GM23338 (cell line): ENCODE measurements at regions not wholly inside any gene's neighbourhood (a gene's known extent, or its start where the extent isn't known, plus 50 kb on each side); places are given as distances from the start of the nearest gene placed in this dataset.

Experiments used
- ATAC-seq: fragments of 200-7000 bp; cut with Tn5 transposase; 3 replicates; pipeline ENCODE4 v1.9.1; 2020
- DNase-seq: peaks from one replicate; pipeline ENCODE4 v3.0.0-alpha.2; 2015; ENCODE audit warnings: low spot score
- H2AFZ ChIP-seq: fragments of 200-600 bp; sonication (generic); 2 replicates; pipeline ENCODE4 v1.8.0; 2016; ENCODE audit warnings: antibody characterized with exemption, mild to moderate bottlenecking, moderate library complexity
- H3F3A ChIP-seq: fragments of 200-600 bp; sonication (generic); replicated peaks from 2 replicates; pipeline ENCODE4 v1.8.0; 2017; ENCODE audit warnings: antibody characterized with exemption, mixed run types, low read depth
- H3K27ac ChIP-seq: fragments of 200-600 bp; sonication (generic); 2 replicates; pipeline ENCODE4 v1.6.1; 2016; ENCODE audit warnings: low read depth
- H3K27me3 ChIP-seq: fragments of 200-600 bp; sonication (generic); 2 replicates; pipeline ENCODE4 v1.8.0; 2016; ENCODE audit warnings: mild to moderate bottlenecking, mixed run types, moderate library complexity; ENCODE audit not compliant: insufficient read depth
- H3K36me3 ChIP-seq: fragments of 200-600 bp; sonication (generic); 2 replicates; pipeline ENCODE4 v1.8.0; 2016; ENCODE audit warnings: mild to moderate bottlenecking; ENCODE audit not compliant: insufficient read depth
- H3K4me1 ChIP-seq: fragments of 200-600 bp; sonication (generic); 2 replicates; pipeline ENCODE4 v1.8.0; 2016; ENCODE audit warnings: mild to moderate bottlenecking, moderate library complexity; ENCODE audit not compliant: insufficient read depth
- H3K4me2 ChIP-seq: fragments of 200-600 bp; sonication (generic); 2 replicates; pipeline ENCODE4 v1.7.1; 2017; ENCODE audit warnings: mixed run types
- H3K4me3 ChIP-seq: fragments of 200-600 bp; sonication (generic); 2 replicates; pipeline ENCODE4 v1.6.1; 2016; ENCODE audit warnings: mixed run types
- H3K79me2 ChIP-seq: fragments of 200-600 bp; sonication (generic); replicated peaks from 2 replicates; pipeline ENCODE4 v1.8.0; 2017; ENCODE audit warnings: mild to moderate bottlenecking; ENCODE audit not compliant: insufficient read depth
- H3K9me2 ChIP-seq: fragments of 200-600 bp; sonication (generic); 2 replicates; pipeline ENCODE4 v1.8.0; 2017; ENCODE audit not compliant: insufficient read depth
- H4K20me1 ChIP-seq: fragments of 200-600 bp; sonication (generic); replicated peaks from 2 replicates; pipeline ENCODE4 v1.8.0; 2017; ENCODE audit warnings: mild to moderate bottlenecking; ENCODE audit not compliant: insufficient read depth
- H3K27ac Mint-ChIP-seq: 2 replicates; pipeline ENCODE4 v1.8.0; 2020; ENCODE audit warnings: inconsistent platforms, mild to moderate bottlenecking, moderate library complexity, mixed read lengths
- H3K27me3 Mint-ChIP-seq: 3 replicates; pipeline ENCODE4 v1.8.0; 2022; ENCODE audit warnings: low read depth, mild to moderate bottlenecking, moderate library complexity, mixed read lengths, inconsistent platforms; ENCODE audit not compliant: insufficient read depth, poor library complexity
- H3K36me3 Mint-ChIP-seq: 3 replicates; pipeline ENCODE4 v1.8.0; 2021; ENCODE audit warnings: low read depth, mild to moderate bottlenecking, inconsistent platforms, moderate library complexity, mixed read lengths
- H3K4me1 Mint-ChIP-seq: 3 replicates; pipeline ENCODE4 v1.8.0; 2020; ENCODE audit warnings: mild to moderate bottlenecking, inconsistent platforms, mixed read lengths
- H3K4me3 Mint-ChIP-seq: 3 replicates; pipeline ENCODE4 v1.8.0; 2021; ENCODE audit warnings: moderate library complexity, mild to moderate bottlenecking, inconsistent platforms, mixed read lengths
- H3K9me3 Mint-ChIP-seq: 3 replicates; pipeline ENCODE4 v1.8.0; 2020; ENCODE audit warnings: moderate library complexity, mild to moderate bottlenecking, inconsistent platforms, mixed read lengths
- EZH2 ChIP-seq: fragments of 200-600 bp; sonication (generic); IDR thresholded peaks from one replicate; pipeline ENCODE4 v1.8.0; 2017; ENCODE audit warnings: antibody characterized with exemption, mild to moderate bottlenecking, low read depth; ENCODE audit not compliant: unreplicated experiment
- EZH2phosphoT487 ChIP-seq: fragments of 200-600 bp; sonication (generic); IDR thresholded peaks from one replicate; pipeline ENCODE4 v1.8.1; 2018; ENCODE audit warnings: antibody characterized with exemption; ENCODE audit not compliant: unreplicated experiment
- ZNF114 ChIP-seq: fragments of 250-450 bp; sonication (Bioruptor Pico); IDR thresholded peaks from 2 replicates; pipeline ENCODE4 v1.5.0; 2020; ENCODE audit warnings: mild to moderate bottlenecking, moderate library complexity
- TF ChIP-seq, protein P1 (sequence below): IDR thresholded peaks from 2 replicates; pipeline ENCODE4 v1.6.1; 2016; ENCODE audit warnings: antibody characterized with exemption
- TF ChIP-seq, protein P2 (sequence below): fragments of 250-450 bp; sonication (Bioruptor Pico); IDR thresholded peaks from 2 replicates; pipeline ENCODE4 v1.5.0; 2020; ENCODE audit warnings: mild to moderate bottlenecking, moderate library complexity

DNA sequence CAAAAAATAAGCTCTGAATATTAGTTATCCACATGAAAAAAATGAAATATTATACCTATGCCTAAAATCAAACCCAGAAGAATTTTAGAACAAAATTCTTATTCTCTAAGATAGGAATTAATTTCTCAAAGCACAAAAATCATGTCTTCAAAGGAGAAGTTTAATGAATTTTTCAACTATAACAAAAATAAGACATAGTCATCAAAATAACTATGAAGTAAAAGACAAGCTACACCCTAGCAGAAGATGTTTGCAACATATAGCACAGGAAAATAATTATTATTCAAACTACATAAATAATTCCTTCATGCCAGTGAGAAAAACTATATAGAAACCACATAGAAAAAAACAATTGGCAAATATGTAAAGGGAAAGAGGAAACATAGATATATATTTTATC is 1203.6 kb upstream of the GJE1 start:
- no peaks in the 10 kb centered on the region for H3K4me1 ChIP-seq
- TF ChIP-seq EZH2phosphoT487, result no peak
- TF ChIP-seq, protein P1, sequence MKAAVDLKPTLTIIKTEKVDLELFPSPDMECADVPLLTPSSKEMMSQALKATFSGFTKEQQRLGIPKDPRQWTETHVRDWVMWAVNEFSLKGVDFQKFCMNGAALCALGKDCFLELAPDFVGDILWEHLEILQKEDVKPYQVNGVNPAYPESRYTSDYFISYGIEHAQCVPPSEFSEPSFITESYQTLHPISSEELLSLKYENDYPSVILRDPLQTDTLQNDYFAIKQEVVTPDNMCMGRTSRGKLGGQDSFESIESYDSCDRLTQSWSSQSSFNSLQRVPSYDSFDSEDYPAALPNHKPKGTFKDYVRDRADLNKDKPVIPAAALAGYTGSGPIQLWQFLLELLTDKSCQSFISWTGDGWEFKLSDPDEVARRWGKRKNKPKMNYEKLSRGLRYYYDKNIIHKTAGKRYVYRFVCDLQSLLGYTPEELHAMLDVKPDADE, result no peak
- no peak for TF ChIP-seq EZH2
- TF ChIP-seq, protein P2, sequence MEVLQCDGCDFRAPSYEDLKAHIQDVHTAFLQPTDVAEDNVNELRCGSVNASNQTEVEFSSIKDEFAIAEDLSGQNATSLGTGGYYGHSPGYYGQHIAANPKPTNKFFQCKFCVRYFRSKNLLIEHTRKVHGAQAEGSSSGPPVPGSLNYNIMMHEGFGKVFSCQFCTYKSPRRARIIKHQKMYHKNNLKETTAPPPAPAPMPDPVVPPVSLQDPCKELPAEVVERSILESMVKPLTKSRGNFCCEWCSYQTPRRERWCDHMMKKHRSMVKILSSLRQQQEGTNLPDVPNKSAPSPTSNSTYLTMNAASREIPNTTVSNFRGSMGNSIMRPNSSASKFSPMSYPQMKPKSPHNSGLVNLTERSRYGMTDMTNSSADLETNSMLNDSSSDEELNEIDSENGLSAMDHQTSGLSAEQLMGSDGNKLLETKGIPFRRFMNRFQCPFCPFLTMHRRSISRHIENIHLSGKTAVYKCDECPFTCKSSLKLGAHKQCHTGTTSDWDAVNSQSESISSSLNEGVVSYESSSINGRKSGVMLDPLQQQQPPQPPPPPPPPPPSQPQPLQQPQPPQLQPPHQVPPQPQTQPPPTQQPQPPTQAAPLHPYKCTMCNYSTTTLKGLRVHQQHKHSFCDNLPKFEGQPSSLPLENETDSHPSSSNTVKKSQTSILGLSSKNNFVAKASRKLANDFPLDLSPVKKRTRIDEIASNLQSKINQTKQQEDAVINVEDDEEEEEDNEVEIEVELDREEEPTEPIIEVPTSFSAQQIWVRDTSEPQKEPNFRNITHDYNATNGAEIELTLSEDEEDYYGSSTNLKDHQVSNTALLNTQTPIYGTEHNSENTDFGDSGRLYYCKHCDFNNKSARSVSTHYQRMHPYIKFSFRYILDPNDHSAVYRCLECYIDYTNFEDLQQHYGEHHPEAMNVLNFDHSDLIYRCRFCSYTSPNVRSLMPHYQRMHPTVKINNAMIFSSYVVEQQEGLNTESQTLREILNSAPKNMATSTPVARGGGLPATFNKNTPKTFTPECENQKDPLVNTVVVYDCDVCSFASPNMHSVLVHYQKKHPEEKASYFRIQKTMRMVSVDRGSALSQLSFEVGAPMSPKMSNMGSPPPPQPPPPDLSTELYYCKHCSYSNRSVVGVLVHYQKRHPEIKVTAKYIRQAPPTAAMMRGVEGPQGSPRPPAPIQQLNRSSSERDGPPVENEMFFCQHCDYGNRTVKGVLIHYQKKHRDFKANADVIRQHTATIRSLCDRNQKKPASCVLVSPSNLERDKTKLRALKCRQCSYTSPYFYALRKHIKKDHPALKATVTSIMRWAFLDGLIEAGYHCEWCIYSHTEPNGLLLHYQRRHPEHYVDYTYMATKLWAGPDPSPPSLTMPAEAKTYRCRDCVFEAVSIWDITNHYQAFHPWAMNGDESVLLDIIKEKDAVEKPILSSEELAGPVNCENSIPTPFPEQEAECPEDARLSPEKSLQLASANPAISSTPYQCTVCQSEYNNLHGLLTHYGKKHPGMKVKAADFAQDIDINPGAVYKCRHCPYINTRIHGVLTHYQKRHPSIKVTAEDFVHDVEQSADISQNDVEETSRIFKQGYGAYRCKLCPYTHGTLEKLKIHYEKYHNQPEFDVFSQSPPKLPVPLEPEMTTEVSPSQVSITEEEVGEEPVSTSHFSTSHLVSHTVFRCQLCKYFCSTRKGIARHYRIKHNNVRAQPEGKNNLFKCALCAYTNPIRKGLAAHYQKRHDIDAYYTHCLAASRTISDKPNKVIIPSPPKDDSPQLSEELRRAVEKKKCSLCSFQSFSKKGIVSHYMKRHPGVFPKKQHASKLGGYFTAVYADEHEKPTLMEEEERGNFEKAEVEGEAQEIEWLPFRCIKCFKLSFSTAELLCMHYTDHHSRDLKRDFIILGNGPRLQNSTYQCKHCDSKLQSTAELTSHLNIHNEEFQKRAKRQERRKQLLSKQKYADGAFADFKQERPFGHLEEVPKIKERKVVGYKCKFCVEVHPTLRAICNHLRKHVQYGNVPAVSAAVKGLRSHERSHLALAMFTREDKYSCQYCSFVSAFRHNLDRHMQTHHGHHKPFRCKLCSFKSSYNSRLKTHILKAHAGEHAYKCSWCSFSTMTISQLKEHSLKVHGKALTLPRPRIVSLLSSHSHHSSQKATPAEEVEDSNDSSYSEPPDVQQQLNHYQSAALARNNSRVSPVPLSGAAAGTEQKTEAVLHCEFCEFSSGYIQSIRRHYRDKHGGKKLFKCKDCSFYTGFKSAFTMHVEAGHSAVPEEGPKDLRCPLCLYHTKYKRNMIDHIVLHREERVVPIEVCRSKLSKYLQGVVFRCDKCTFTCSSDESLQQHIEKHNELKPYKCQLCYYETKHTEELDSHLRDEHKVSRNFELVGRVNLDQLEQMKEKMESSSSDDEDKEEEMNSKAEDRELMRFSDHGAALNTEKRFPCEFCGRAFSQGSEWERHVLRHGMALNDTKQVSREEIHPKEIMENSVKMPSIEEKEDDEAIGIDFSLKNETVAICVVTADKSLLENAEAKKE (CRISPR knock-in tag), result no peak
- H3K4me3 ChIP-seq, result no peak overlapping the region
- no peaks in the 10 kb centered on the region for H3K36me3 ChIP-seq
- H3K79me2 ChIP-seq, result no peaks in the 10 kb centered on the region
- H3K27me3 ChIP-seq, result no peaks in the 10 kb centered on the region
- 0 out of 2 replicates have a peak, but pooled peaks cover 4% of the 10 kb centered on the region for H3K9me2 ChIP-seq
- H3F3A ChIP-seq, result no peaks in the 10 kb centered on the region
- Mint-ChIP-seq H3K36me3 (peaks cover 10% of the 10 kb centered on the region; the same call in 1 of the 3 replicates), H3K27me3 (no peaks in the 10 kb centered on the region), H3K27ac (no peak overlapping the region), H3K9me3 (peaks cover 10% of the 10 kb centered on the region; the same call in 2 of the 3 replicates), H3K4me1 (no peaks in the 10 kb centered on the region), H3K4me3 (no peak overlapping the region)
- H3K4me2 ChIP-seq, result no peak overlapping the region
- no peak overlapping the region for H2AFZ ChIP-seq
- ATAC-seq, result no peak
- no peak overlapping the region for H3K27ac ChIP-seq
- DNase-seq, result no peak
- no peaks in the 10 kb centered on the region for H4K20me1 ChIP-seq

DNA sequence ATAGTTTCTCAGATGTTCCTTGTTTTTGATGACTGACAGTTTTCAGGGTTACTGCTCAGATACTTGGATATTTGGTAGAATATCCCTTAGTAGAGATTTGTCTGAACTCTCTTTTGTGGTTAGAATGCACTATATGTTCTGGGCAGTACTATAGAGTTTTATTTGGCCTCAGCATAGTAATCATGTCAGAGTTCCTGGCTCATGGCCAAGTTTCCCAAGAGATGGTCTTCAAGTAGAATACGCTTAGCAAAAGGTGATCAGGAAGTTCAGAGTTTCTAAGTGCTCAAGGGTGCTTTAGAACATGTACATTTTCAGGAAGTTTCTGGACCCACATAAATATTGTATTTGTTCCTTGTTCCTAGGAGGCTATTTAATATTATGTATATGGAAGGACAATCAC is 1209.7 kb upstream of the GJE1 start:
- no peak overlapping the region for H3K4me3 ChIP-seq
- no peaks in the 10 kb centered on the region for H3K27me3 ChIP-seq
- no peaks in the 10 kb centered on the region for H4K20me1 ChIP-seq
- no peak overlapping the region for H3K4me2 ChIP-seq
- DNase-seq (no peak), ATAC-seq (no peak)
- H3K9me2 ChIP-seq, result no peaks in the 10 kb centered on the region
- no peaks in the 10 kb centered on the region for H3K36me3 ChIP-seq
- H3K27ac Mint-ChIP-seq, result no peak overlapping the region
- peaks cover 4% of the 10 kb centered on the region; the same call in 1 of the 3 replicates for H3K9me3 Mint-ChIP-seq
- 0 out of 3 replicates have a peak, but pooled peaks cover 6% of the 10 kb centered on the region for H3K36me3 Mint-ChIP-seq
- H2AFZ ChIP-seq, result no peak overlapping the region
- no peaks in the 10 kb centered on the region for H3F3A ChIP-seq
- no peaks in the 10 kb centered on the region for H3K79me2 ChIP-seq
- H3K4me1 ChIP-seq, result no peaks in the 10 kb centered on the region
- no peaks in the 10 kb centered on the region for H3K27me3 Mint-ChIP-seq
- H3K4me3 Mint-ChIP-seq, result no peak overlapping the region
- no peaks in the 10 kb centered on the region for H3K4me1 Mint-ChIP-seq
- no peak overlapping the region for H3K27ac ChIP-seq
- TF ChIP-seq EZH2 (no peak), ZNF114 (no peak)
- TF ChIP-seq, protein P2 (CRISPR knock-in tag), result no peak
